ENCODE measurements at regions not wholly inside any gene's neighbourhood (a gene's known extent, or its start where the extent isn't known, plus 50 kb on each side); places are given as distances from the start of the nearest gene placed in this dataset.

- H3K4me3 ChIP-seq (ENCODE audit: low read length): no peak overlapping the region
- DNase-seq (ENCODE audit: low read depth): no peak
- no peak for TF ChIP-seq CTCF (IDR thresholded peaks at IDR 0.05; ENCODE audit: insufficient read depth, low read depth, low read length, missing control alignments)
Measured at GRCh38 chr7:16014031-16014430, 327.5 kb upstream of the MEOX2 start.

GRCh38 chr7:16007911-16008310, 321.4 kb upstream of the MEOX2 start:
- no peak for DNase-seq (ENCODE audit: low read depth)
- TF ChIP-seq CTCF (IDR thresholded peaks at IDR 0.05; ENCODE audit: insufficient read depth, low read depth, low read length, missing control alignments): no peak
- H3K4me3 ChIP-seq (ENCODE audit: low read length): no peak overlapping the region

GRCh38 chr7:16004702-16005101, 318.2 kb upstream of the MEOX2 start:
- no peak for TF ChIP-seq CTCF (IDR thresholded peaks at IDR 0.05; ENCODE audit: insufficient read depth, low read depth, low read length, missing control alignments)
- H3K4me3 ChIP-seq (ENCODE audit: low read length): no peak overlapping the region
- DNase-seq (ENCODE audit: low read depth): no peak

- no peak for DNase-seq (ENCODE audit: low read depth)
- no peak for TF ChIP-seq CTCF (IDR thresholded peaks at IDR 0.05; ENCODE audit: insufficient read depth, low read depth, low read length, missing control alignments)
- H3K4me3 ChIP-seq (ENCODE audit: low read length): no peak overlapping the region
Measured at GRCh38 chr7:16001477-16001876, 315.0 kb upstream of the MEOX2 start.

GRCh38 chr7:15998617-15999016, 312.1 kb upstream of the MEOX2 start:
- TF ChIP-seq CTCF (IDR thresholded peaks at IDR 0.05; ENCODE audit: insufficient read depth, low read depth, low read length, missing control alignments): no peak
- H3K4me3 ChIP-seq (ENCODE audit: low read length): no peak overlapping the region
- DNase-seq (ENCODE audit: low read depth): peak; percentile 3

- DNase-seq (ENCODE audit: low read depth): no peak
- no peak for TF ChIP-seq CTCF (IDR thresholded peaks at IDR 0.05; ENCODE audit: insufficient read depth, low read depth, low read length, missing control alignments)
- no peak overlapping the region for H3K4me3 ChIP-seq (ENCODE audit: low read length)
Measured at GRCh38 chr7:15995027-15995426, 308.5 kb upstream of the MEOX2 start.

- TF ChIP-seq CTCF (IDR thresholded peaks at IDR 0.05; ENCODE audit: insufficient read depth, low read depth, low read length, missing control alignments): no peak
- no peak for DNase-seq (ENCODE audit: low read depth)
- no peak overlapping the region for H3K4me3 ChIP-seq (ENCODE audit: low read length)
Measured at GRCh38 chr7:15989194-15989593, 302.7 kb upstream of the MEOX2 start.
